K562 (cell line): ENCODE measurements at regions not wholly inside any gene's neighbourhood (a gene's known extent, or its start where the extent isn't known, plus 50 kb on each side); places are given as distances from the start of the nearest gene placed in this dataset.

Experiments
- BCL6 ChIP-seq: fragments of 250-450 bp; sonication (Bioruptor Pico); IDR thresholded peaks from 2 replicates; pipeline ENCODE4 v1.4.0; 2020
- CCAR2 ChIP-seq: fragments of 200-400 bp; formaldehyde crosslinking; IDR thresholded peaks from 2 replicates; pipeline ENCODE4 v1.6.1; 2017; ENCODE audit warnings: mild to moderate bottlenecking, low read depth, low read length
- FOSL1 ChIP-seq: fragments of 200-800 bp; sonication (Bioruptor generic); conservative IDR thresholded peaks from 2 replicates; pipeline ENCODE4 v1.6.1; 2016; ENCODE audit warnings: missing genetic modification characterization, missing compliant biosample characterization
- IFI16 ChIP-seq: fragments of 250-450 bp; sonication (Bioruptor Pico); IDR thresholded peaks from 2 replicates; pipeline ENCODE4 v2.1.2; 2022; ENCODE audit warnings: mild to moderate bottlenecking, inconsistent platforms
- NCOA4 ChIP-seq: fragments of 450-650 bp; IDR thresholded peaks from 2 replicates; pipeline ENCODE4 v1.6.1; 2018; ENCODE audit warnings: mild to moderate bottlenecking; ENCODE audit not compliant: partially characterized antibody
- PBX2 ChIP-seq, 2 experiments: IDR thresholded peaks in 1 of 2; conservative IDR thresholded peaks in 1 of 2; 2 replicates each; pipeline ENCODE4 v1.6.1; 2016; ENCODE audit warnings: low read depth in 2 of 2, mild to moderate bottlenecking in 1 of 2, missing compliant biosample characterization in 1 of 2, missing genetic modification characterization in 1 of 2, moderate library complexity in 1 of 2
- RAD21 ChIP-seq, 2 experiments: fragments of 250-450 bp in 1 of 2; fragments of 450-650 bp in 1 of 2; sonication (Bioruptor Pico) in 1 of 2; formaldehyde crosslinking in 1 of 2; IDR thresholded peaks in 1 of 2; conservative IDR thresholded peaks in 1 of 2; 2 replicates each; pipeline versions ENCODE4 v1.4.0 to v1.8.0; 2020 to 2022; ENCODE audit warnings: mild to moderate bottlenecking in 2 of 2, moderate library complexity in 1 of 2
- REST ChIP-seq, 2 experiments: fragments of 450-650 bp; formaldehyde crosslinking in 1 of 2; IDR thresholded peaks; 2 replicates each; pipeline versions ENCODE4 v1.4.0 to v1.6.1; 2014 to 2020; ENCODE audit warnings: mild to moderate bottlenecking in 2 of 2, borderline replicate concordance in 1 of 2, low read depth in 1 of 2
- SOX6 ChIP-seq: fragments of 450-650 bp; IDR thresholded peaks from 2 replicates; pipeline ENCODE4 v1.6.1; 2014; ENCODE audit warnings: mild to moderate bottlenecking
- STAT6 ChIP-seq: sonication (generic); formaldehyde crosslinking; IDR thresholded peaks from 2 replicates; pipeline ENCODE4 v1.8.1; 2023; ENCODE audit warnings: mild to moderate bottlenecking, missing genetic modification reagents
- ZBTB34 ChIP-seq: fragments of 250-450 bp; sonication (Bioruptor Pico); IDR thresholded peaks from 2 replicates; pipeline ENCODE4 v1.8.0; 2021; ENCODE audit warnings: mild to moderate bottlenecking, moderate library complexity

GRCh38 chr16:5615868-5616642, 518.5 kb upstream of the EEF2KMT start (continued):
- TF ChIP-seq REST (IDR thresholded peaks at IDR 0.05; ENCODE audit: borderline replicate concordance) (peak; percentile 61), REST (CRISPR knock-in tag; IDR thresholded peaks at IDR 0.05; ENCODE audit: low read depth) (no peak), ZBTB34 (CRISPR knock-in tag) (no peak), BCL6 (CRISPR knock-in tag) (no peak), NCOA4 (no peak), RAD21 (CRISPR knock-in tag; conservative IDR thresholded peaks at IDR 0.05 in 1 of 2, IDR thresholded peaks at IDR 0.05 in 1 of 2) (peak; percentile 30 to 73; a peak in 3 of 4 replicates), SOX6 (no peak), STAT6 (CRISPR knock-in tag) (no peak), PBX2 (CRISPR knock-in tag; IDR thresholded peaks at IDR 0.05; ENCODE audit: low read depth) (peak; percentile 55; the same call in 1 of the 2 replicates), PBX2 (tag; conservative IDR thresholded peaks at IDR 0.05; ENCODE audit: low read depth) (no peak), CCAR2 (no peak), IFI16 (no peak), FOSL1 (tag) (no peak)
